Neural progenitor cell (in vitro differentiated cells): ENCODE measurements at regions not wholly inside any gene's neighbourhood (a gene's known extent, or its start where the extent isn't known, plus 50 kb on each side); places are given as distances from the start of the nearest gene placed in this dataset.

Source experiments
- EZH2 ChIP-seq: fragments of 200-600 bp; sonication (generic); IDR thresholded peaks from 2 replicates; pipeline ENCODE4 v1.6.1; 2017; ENCODE audit warnings: antibody characterized with exemption, mild to moderate bottlenecking, moderate library complexity
- EZH2phosphoT487 ChIP-seq: fragments of 200-600 bp; sonication (generic); IDR thresholded peaks from 2 replicates; pipeline ENCODE4 v1.6.1; 2017; ENCODE audit warnings: antibody characterized with exemption
- TF ChIP-seq, protein P1 (sequence below): fragments of 200-600 bp; sonication (generic); IDR thresholded peaks from 2 replicates; pipeline ENCODE4 v1.5.1; 2017; ENCODE audit warnings: antibody characterized with exemption, mild to moderate bottlenecking

DNA sequence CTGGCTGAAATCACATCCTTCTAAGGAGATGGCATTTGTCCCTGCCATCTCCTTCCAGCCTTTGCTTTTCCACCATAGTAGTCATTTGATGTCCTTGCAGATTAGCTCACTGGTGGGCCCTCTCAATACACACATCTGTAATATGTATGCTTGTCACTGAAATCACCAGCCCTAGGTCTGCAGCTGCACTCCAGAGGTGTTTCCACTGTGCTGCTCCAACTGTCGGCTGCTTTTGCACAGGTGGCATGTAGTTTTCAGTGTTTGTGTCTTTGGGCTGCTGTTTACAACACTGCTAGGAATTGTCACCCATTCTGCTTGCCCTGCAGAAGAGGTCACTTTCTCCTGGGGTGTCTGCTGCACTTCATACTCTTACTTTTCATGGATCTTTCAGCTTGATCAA is 69.0 kb upstream of the GRAMD1B start:
- TF ChIP-seq, protein P1, sequence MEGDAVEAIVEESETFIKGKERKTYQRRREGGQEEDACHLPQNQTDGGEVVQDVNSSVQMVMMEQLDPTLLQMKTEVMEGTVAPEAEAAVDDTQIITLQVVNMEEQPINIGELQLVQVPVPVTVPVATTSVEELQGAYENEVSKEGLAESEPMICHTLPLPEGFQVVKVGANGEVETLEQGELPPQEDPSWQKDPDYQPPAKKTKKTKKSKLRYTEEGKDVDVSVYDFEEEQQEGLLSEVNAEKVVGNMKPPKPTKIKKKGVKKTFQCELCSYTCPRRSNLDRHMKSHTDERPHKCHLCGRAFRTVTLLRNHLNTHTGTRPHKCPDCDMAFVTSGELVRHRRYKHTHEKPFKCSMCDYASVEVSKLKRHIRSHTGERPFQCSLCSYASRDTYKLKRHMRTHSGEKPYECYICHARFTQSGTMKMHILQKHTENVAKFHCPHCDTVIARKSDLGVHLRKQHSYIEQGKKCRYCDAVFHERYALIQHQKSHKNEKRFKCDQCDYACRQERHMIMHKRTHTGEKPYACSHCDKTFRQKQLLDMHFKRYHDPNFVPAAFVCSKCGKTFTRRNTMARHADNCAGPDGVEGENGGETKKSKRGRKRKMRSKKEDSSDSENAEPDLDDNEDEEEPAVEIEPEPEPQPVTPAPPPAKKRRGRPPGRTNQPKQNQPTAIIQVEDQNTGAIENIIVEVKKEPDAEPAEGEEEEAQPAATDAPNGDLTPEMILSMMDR: no peak
- no peak for TF ChIP-seq EZH2
- no peak for TF ChIP-seq EZH2phosphoT487
